SJCRH30 (cell line): ENCODE measurements at regions not wholly inside any gene's neighbourhood (a gene's known extent, or its start where the extent isn't known, plus 50 kb on each side); places are given as distances from the start of the nearest gene placed in this dataset.

Experiments used
- DNase-seq, 2 experiments: peaks; one replicate each; pipeline ENCODE4 v3.0.0-alpha.2; 2015 to 2020
- H3K27ac ChIP-seq: fragments of 250-450 bp; sonication (Bioruptor Pico); 2 replicates; pipeline ENCODE4 v1.5.1; 2020; ENCODE audit warnings: mild to moderate bottlenecking, moderate library complexity
- H3K27me3 ChIP-seq: fragments of 250-450 bp; sonication (Bioruptor Pico); 2 replicates; pipeline ENCODE4 v1.5.1; 2020; ENCODE audit warnings: mild to moderate bottlenecking, moderate library complexity
- H3K36me3 ChIP-seq: fragments of 250-450 bp; sonication (Bioruptor Pico); 2 replicates; pipeline ENCODE4 v1.5.1; 2020; ENCODE audit warnings: mild to moderate bottlenecking, moderate library complexity
- H3K4me1 ChIP-seq: fragments of 250-450 bp; sonication (Bioruptor Pico); 2 replicates; pipeline ENCODE4 v1.5.1; 2020; ENCODE audit warnings: mild to moderate bottlenecking, moderate library complexity
- H3K4me3 ChIP-seq: fragments of 250-450 bp; sonication (Bioruptor Pico); 2 replicates; pipeline ENCODE4 v1.5.1; 2020; ENCODE audit warnings: mild to moderate bottlenecking, moderate library complexity
- H3K9me3 ChIP-seq: fragments of 250-450 bp; sonication (Bioruptor Pico); replicated peaks from 2 replicates; pipeline ENCODE4 v1.5.1; 2020; ENCODE audit warnings: mild to moderate bottlenecking, moderate library complexity

- Histone ChIP-seq H3K27ac (no peak overlapping the region), H3K4me1 (no peaks in the 10 kb centered on the region), H3K36me3 (no peaks in the 10 kb centered on the region), H3K4me3 (no peak overlapping the region), H3K9me3 (no peaks in the 10 kb centered on the region), H3K27me3 (no peaks in the 10 kb centered on the region)
- no peak for DNase-seq
Observed at GRCh38 chr2:120586507-120587278, 149.0 kb upstream of the GLI2 start.

- Histone ChIP-seq H3K27ac (no peak overlapping the region), H3K9me3 (no peaks in the 10 kb centered on the region), H3K27me3 (no peaks in the 10 kb centered on the region), H3K36me3 (no peaks in the 10 kb centered on the region), H3K4me1 (no peaks in the 10 kb centered on the region), H3K4me3 (no peak overlapping the region)
- no peak for DNase-seq
Observed at GRCh38 chr2:120587279-120587996, 148.2 kb upstream of the GLI2 start.

- H3K27me3 ChIP-seq, result no peaks in the 10 kb centered on the region
- DNase-seq, result no peak
- no peak overlapping the region for H3K4me3 ChIP-seq
Observed at GRCh38 chr2:120587997-120588336, 147.7 kb upstream of the GLI2 start.

GRCh38 chr2:120589771-120590608 is 145.7 kb upstream of the GLI2 start:
- no peaks in the 10 kb centered on the region for H3K4me1 ChIP-seq
- H3K4me3 ChIP-seq, result no peak overlapping the region
- H3K27me3 ChIP-seq, result no peaks in the 10 kb centered on the region
- no peaks in the 10 kb centered on the region for H3K36me3 ChIP-seq
- no peak overlapping the region for H3K27ac ChIP-seq
- no peaks in the 10 kb centered on the region for H3K9me3 ChIP-seq
- DNase-seq, result no peak

More at GRCh38 chr2:120587997-120588336, 147.7 kb upstream of the GLI2 start:
- no peaks in the 10 kb centered on the region for H3K36me3 ChIP-seq
- H3K4me1 ChIP-seq, result no peaks in the 10 kb centered on the region
- no peak overlapping the region for H3K27ac ChIP-seq
- H3K9me3 ChIP-seq, result no peaks in the 10 kb centered on the region

GRCh38 chr2:120590841-120591240 is 144.8 kb upstream of the GLI2 start:
- no peak overlapping the region for H3K4me3 ChIP-seq
- H3K36me3 ChIP-seq, result no peaks in the 10 kb centered on the region
- H3K4me1 ChIP-seq, result no peaks in the 10 kb centered on the region
- H3K27me3 ChIP-seq, result peaks cover 3% of the 10 kb centered on the region; the same call in 1 of the 2 replicates
- no peak for DNase-seq
- no peak overlapping the region for H3K27ac ChIP-seq
- no peaks in the 10 kb centered on the region for H3K9me3 ChIP-seq

GRCh38 chr2:120591572-120591971 is 144.1 kb upstream of the GLI2 start:
- H3K27ac ChIP-seq, result no peak overlapping the region
- H3K4me3 ChIP-seq, result no peak overlapping the region
- DNase-seq, result no peak

GRCh38 chr2:120592084-120592483 is 143.6 kb upstream of the GLI2 start:
- Histone ChIP-seq H3K4me1 (no peaks in the 10 kb centered on the region), H3K36me3 (no peaks in the 10 kb centered on the region), H3K4me3 (no peak overlapping the region), H3K9me3 (no peaks in the 10 kb centered on the region), H3K27me3 (peaks cover 12% of the 10 kb centered on the region; the same call in 1 of the 2 replicates), H3K27ac (no peak overlapping the region)
- no peak for DNase-seq

More at GRCh38 chr2:120591572-120591971, 144.1 kb upstream of the GLI2 start:
- H3K9me3 ChIP-seq, result no peaks in the 10 kb centered on the region
- H3K4me1 ChIP-seq, result no peaks in the 10 kb centered on the region
- H3K36me3 ChIP-seq, result no peaks in the 10 kb centered on the region
- H3K27me3 ChIP-seq, result peaks cover 9% of the 10 kb centered on the region; the same call in 1 of the 2 replicates

- no peak overlapping the region for H3K27ac ChIP-seq
- no peaks in the 10 kb centered on the region for H3K4me1 ChIP-seq
- no peak for DNase-seq
- H3K9me3 ChIP-seq, result no peaks in the 10 kb centered on the region
- H3K4me3 ChIP-seq, result no peak overlapping the region
- no peaks in the 10 kb centered on the region for H3K36me3 ChIP-seq
- H3K27me3 ChIP-seq, result peaks cover 24% of the 10 kb centered on the region
Observed at GRCh38 chr2:120593921-120594686, 141.6 kb upstream of the GLI2 start.

- Histone ChIP-seq H3K9me3 (no peaks in the 10 kb centered on the region), H3K36me3 (no peaks in the 10 kb centered on the region), H3K4me1 (no peaks in the 10 kb centered on the region), H3K27ac (no peak overlapping the region), H3K4me3 (no peak overlapping the region), H3K27me3 (peaks cover 24% of the 10 kb centered on the region)
- no peak for DNase-seq
Observed at GRCh38 chr2:120594856-120595685, 140.6 kb upstream of the GLI2 start.

- no peak overlapping the region for H3K4me3 ChIP-seq
- no peak overlapping the region for H3K27ac ChIP-seq
- no peaks in the 10 kb centered on the region for H3K9me3 ChIP-seq
- DNase-seq, result no peak
- H3K36me3 ChIP-seq, result no peaks in the 10 kb centered on the region
- H3K4me1 ChIP-seq, result no peaks in the 10 kb centered on the region
- H3K27me3 ChIP-seq, result peaks cover 24% of the 10 kb centered on the region
Observed at GRCh38 chr2:120595739-120596138, 139.9 kb upstream of the GLI2 start.

GRCh38 chr2:120596191-120596811 is 139.4 kb upstream of the GLI2 start:
- Histone ChIP-seq H3K4me1 (no peaks in the 10 kb centered on the region), H3K36me3 (no peaks in the 10 kb centered on the region), H3K27ac (no peak overlapping the region), H3K4me3 (no peak overlapping the region), H3K9me3 (no peaks in the 10 kb centered on the region), H3K27me3 (peaks cover 24% of the 10 kb centered on the region)
- DNase-seq, result no peak

GRCh38 chr2:120596990-120597594 is 138.6 kb upstream of the GLI2 start:
- H3K4me3 ChIP-seq, result no peak overlapping the region
- DNase-seq, result no peak
- no peak overlapping the region for H3K27ac ChIP-seq
- H3K36me3 ChIP-seq, result no peaks in the 10 kb centered on the region
- H3K9me3 ChIP-seq, result no peaks in the 10 kb centered on the region
- no peaks in the 10 kb centered on the region for H3K4me1 ChIP-seq
- H3K27me3 ChIP-seq, result peaks cover 24% of the 10 kb centered on the region

GRCh38 chr2:120597595-120598193 is 138.0 kb upstream of the GLI2 start:
- no peak for DNase-seq
- H3K27ac ChIP-seq, result no peak overlapping the region
- peaks cover 24% of the 10 kb centered on the region for H3K27me3 ChIP-seq
- no peaks in the 10 kb centered on the region for H3K4me1 ChIP-seq
- H3K9me3 ChIP-seq, result no peaks in the 10 kb centered on the region
- no peak overlapping the region for H3K4me3 ChIP-seq
- H3K36me3 ChIP-seq, result no peaks in the 10 kb centered on the region
